ENCODE measurements at regions not wholly inside any gene's neighbourhood (a gene's known extent, or its start where the extent isn't known, plus 50 kb on each side); places are given as distances from the start of the nearest gene placed in this dataset.

- no peak for TF ChIP-seq CTCF (IDR thresholded peaks at IDR 0.05; ENCODE audit: low read depth, low read length, missing control alignments)
- in situ Hi-C loops (cut with HindIII; ENCODE audit: low pct_ligation_motif_present, low sequenced_read_pairs), result no loop called here
These were observed 74.6 kb upstream of the ADPGK start for GRCh38 chr15:72858205-72858604.

DNA sequence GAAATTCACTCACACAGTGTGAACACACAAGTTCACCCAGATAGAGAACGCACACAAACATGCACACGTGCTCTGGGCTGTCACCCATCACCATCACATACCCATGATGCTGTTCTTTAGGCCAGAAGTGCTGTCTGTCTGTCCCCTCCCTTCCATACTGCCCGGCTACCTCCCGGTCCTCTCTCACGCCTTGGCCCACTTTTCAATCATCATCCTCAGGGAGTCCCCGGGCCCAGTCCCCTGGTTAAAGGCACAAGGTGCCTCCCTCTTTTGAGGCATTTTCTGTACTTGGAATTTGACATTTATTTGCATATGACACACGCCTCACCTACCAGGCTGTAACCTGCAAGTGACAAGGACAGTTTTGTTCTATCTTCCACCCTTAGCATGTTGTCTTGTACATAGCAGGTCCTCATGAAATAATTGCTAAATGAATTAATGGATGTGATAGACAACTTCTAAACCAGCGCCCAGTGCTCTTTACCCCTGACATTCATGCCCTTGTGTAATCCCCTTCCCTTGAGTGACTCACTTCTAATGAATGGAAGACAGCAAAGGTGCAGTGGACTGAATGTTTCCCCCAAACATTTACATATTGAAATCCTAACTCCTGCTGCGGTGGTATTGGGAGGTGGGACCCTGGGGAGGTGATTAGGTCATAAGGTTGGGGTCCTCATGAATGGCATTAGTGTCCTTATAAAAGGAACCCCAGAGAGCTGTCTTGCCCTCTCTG is 73.9 kb upstream of the ADPGK start:
- Histone ChIP-seq H3K27me3 (replicated peaks) (no peaks in the 10 kb centered on the region), H3K4me3 (ENCODE audit: low read depth, low read length) (no peak overlapping the region), H3K36me3 (replicated peaks) (no peaks in the 10 kb centered on the region), H3K27ac (no peak overlapping the region)
- DNase-seq, result no peak
- in situ Hi-C loops (cut with HindIII; ENCODE audit: low pct_ligation_motif_present, low sequenced_read_pairs), result no loop called here
- TF ChIP-seq CTCF (IDR thresholded peaks at IDR 0.05; ENCODE audit: low read depth, low read length, missing control alignments), result no peak

More at GRCh38 chr15:72858205-72858604, 74.6 kb upstream of the ADPGK start:
- H3K4me3 ChIP-seq (ENCODE audit: low read depth, low read length), result no peak overlapping the region
- no peak for DNase-seq
- no peaks in the 10 kb centered on the region for H3K27me3 ChIP-seq (replicated peaks)
- H3K36me3 ChIP-seq (replicated peaks), result no peaks in the 10 kb centered on the region
- no peak overlapping the region for H3K27ac ChIP-seq

DNA sequence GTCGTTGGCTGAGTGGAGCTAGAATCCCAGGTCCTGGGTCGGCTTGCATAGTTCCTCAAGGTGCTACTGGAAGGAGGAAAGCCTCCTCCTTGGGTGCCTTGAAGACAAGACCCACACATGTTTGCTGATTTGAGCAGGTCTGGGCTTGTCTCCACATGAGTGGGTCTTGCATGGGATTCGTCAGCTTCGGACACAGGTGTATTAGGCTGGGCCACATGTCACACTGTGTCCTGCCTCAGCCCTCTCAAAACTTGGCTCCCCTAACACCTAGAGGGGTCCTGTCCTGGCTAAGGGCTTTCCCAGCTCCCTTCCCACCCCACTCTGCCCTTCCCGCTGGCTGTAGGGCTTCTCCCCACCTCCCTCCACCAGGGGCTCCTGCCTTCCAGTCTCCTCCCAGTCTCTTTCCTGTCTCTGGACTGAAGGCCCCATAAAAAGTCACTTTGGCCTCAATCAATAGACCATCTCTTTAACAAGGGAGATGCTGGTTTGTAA is 73.0 kb upstream of the ADPGK start:
- Histone ChIP-seq H3K36me3 (replicated peaks) (no peaks in the 10 kb centered on the region), H3K27ac (no peak overlapping the region), H3K27me3 (replicated peaks) (no peaks in the 10 kb centered on the region), H3K4me3 (ENCODE audit: low read depth, low read length) (no peak overlapping the region)
- no peak for TF ChIP-seq CTCF (IDR thresholded peaks at IDR 0.05; ENCODE audit: low read depth, low read length, missing control alignments)
- in situ Hi-C loops (cut with HindIII; ENCODE audit: low pct_ligation_motif_present, low sequenced_read_pairs), result no loop called here
- no peak for DNase-seq

DNA sequence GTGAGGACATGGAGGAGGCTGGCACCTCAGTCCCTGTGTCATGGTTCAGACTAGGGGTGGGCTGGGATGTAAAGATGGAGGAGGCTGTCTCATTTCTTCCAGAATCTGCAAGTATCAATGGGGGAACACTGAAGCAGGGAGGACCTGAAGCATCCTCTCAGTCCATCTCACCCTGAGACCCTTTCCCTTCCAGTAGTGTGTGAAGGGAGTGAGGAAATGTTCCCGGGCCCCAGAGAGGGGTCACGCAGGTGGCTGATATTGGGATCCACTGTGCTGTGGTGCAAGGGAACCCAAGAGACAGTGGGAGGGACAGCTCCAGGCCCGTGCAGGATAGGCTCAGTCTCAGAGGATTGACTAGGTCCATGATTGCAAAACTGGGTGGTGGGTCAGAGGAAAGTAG is 72.2 kb upstream of the ADPGK start:
- no peak for TF ChIP-seq CTCF (IDR thresholded peaks at IDR 0.05; ENCODE audit: low read depth, low read length, missing control alignments)
- Histone ChIP-seq H3K27ac (no peak overlapping the region), H3K27me3 (replicated peaks) (no peaks in the 10 kb centered on the region), H3K36me3 (replicated peaks) (no peaks in the 10 kb centered on the region), H3K4me3 (ENCODE audit: low read depth, low read length) (no peak overlapping the region)
- in situ Hi-C loops (cut with HindIII; ENCODE audit: low pct_ligation_motif_present, low sequenced_read_pairs), result no loop called here
- DNase-seq, result no peak

DNA sequence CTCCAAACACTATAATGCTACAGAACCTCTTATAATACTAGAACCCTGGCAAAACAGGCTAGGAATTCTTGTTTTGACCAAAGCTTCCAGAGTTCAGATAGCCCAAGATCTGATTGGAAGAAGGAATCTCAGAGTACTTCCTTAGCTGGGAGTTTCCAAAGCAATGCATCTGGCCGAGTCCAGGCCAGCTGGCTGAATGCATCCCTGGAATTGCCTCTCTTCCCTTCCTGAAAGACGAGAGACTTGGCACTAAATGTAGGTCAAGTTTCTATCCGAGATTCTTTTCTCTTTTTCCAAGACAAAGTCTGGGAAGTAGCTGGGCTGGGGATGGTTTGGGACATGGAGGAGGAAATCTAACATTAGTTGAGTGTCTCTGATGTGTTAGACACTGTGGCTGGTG is 68.7 kb upstream of the ADPGK start:
- TF ChIP-seq CTCF (IDR thresholded peaks at IDR 0.05; ENCODE audit: low read depth, low read length, missing control alignments), result no peak
- in situ Hi-C loops (cut with HindIII; ENCODE audit: low pct_ligation_motif_present, low sequenced_read_pairs), result no loop called here
- Histone ChIP-seq H3K27me3 (replicated peaks) (no peaks in the 10 kb centered on the region), H3K4me3 (ENCODE audit: low read depth, low read length) (no peak overlapping the region), H3K27ac (no peak overlapping the region), H3K36me3 (replicated peaks) (no peaks in the 10 kb centered on the region)
- DNase-seq, result no peak

DNA sequence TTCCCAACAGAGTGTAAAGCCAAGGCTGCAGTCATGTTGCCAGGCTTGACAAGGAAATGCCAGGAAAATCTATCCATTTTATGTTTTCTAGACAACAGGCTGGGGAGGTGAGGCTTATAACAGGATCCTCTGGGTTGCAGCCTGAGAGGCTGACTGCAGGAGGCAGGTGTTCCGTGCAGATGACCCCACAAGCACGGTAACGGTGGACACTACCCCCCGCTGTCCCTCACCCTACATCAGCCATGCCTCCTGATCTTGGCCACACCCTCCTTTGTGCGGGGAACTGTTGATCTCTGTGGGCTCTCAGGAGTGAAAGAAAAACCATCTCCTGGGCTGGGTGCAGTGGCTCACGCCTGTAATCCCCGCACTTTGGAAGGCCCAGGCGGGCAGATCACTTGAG is 68.0 kb upstream of the ADPGK start:
- Histone ChIP-seq H3K36me3 (replicated peaks) (no peaks in the 10 kb centered on the region), H3K27ac (no peak overlapping the region), H3K27me3 (replicated peaks) (no peaks in the 10 kb centered on the region), H3K4me3 (ENCODE audit: low read depth, low read length) (no peak overlapping the region)
- no peak for TF ChIP-seq CTCF (IDR thresholded peaks at IDR 0.05; ENCODE audit: low read depth, low read length, missing control alignments)
- in situ Hi-C loops (cut with HindIII; ENCODE audit: low pct_ligation_motif_present, low sequenced_read_pairs), result no loop called here
- no peak for DNase-seq
